GM19023 (cell line): ENCODE measurements at regions not wholly inside any gene's neighbourhood (a gene's known extent, or its start where the extent isn't known, plus 50 kb on each side); places are given as distances from the start of the nearest gene placed in this dataset.
"Not testable (repeated sequence)": the region's sequence is repeated elsewhere in the genome, so short reads cannot be mapped to it uniquely, and the experiment has no call there.

Source experiments
- ATAC-seq: cut with Tn5 transposase; IDR thresholded peaks from one replicate; pipeline ENCODE4 v1.9.1; 2021; ENCODE audit warnings: mild to moderate bottlenecking, moderate library complexity; ENCODE audit not compliant: unreplicated experiment

DNA sequence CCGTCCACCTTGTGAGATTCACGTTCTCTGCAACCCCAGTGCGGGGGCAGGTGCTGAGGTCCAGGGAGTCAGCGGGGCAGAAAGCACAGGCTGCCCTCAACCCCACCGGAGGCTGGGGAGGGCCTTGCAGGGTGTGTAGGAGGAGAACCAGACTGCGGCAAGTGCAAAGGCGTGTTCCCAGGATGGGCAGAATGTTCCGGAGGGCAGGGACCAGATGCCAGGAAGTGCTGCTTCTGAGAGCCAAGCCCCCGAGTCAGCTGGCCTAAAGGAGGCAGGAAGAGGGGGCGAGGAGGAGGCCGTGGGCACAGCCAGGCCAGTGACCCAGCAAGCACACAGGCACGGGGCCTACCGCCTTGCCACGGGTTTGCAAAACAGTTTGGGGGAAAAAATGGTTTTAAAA lies 193.8 kb upstream of the AJAP1 start:
- no peak for ATAC-seq

GRCh38 chr1:4461726-4462290 lies 192.6 kb upstream of the AJAP1 start:
- ATAC-seq: no peak

DNA sequence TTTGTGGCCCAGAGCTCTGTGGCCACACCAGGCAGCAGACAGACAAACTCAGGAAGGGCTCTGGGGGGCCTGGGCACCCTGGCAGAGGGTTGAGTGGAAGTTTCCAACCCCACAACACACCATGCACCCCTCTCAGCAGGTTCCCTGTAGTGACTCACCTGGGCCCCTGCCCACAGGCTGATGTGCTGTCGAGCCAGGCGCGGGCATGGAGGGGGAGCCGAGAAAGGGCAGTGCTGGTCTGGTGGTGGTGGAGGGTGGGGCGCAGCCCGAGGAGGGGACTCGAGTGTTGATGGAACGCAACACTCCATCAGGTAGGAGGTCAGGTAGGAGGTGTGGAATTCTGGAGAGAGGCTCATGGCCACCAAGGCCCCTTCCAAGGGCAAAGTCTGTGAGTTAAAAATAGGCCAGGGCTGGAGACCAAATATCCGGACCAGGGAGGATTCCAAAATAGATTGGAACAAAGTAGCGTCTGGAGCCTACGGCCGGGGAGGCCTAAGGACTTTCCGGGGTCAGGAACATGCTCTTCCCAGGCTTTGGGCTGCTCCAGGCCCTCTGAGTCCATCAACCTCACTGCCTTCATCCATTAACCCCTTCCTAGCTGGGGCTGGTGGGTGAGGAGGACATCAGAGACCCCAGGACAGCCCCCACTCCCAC lies 191.5 kb upstream of the AJAP1 start:
- ATAC-seq: no peak

GRCh38 chr1:4463631-4464030 lies 190.8 kb upstream of the AJAP1 start:
- ATAC-seq: no peak

- ATAC-seq: no peak
Observed at GRCh38 chr1:4464478-4464877, 189.9 kb upstream of the AJAP1 start.

- ATAC-seq: no peak
Observed at GRCh38 chr1:4467241-4467640, 187.2 kb upstream of the AJAP1 start.

- ATAC-seq: no peak
Observed at GRCh38 chr1:4468386-4468785, 186.0 kb upstream of the AJAP1 start.

DNA sequence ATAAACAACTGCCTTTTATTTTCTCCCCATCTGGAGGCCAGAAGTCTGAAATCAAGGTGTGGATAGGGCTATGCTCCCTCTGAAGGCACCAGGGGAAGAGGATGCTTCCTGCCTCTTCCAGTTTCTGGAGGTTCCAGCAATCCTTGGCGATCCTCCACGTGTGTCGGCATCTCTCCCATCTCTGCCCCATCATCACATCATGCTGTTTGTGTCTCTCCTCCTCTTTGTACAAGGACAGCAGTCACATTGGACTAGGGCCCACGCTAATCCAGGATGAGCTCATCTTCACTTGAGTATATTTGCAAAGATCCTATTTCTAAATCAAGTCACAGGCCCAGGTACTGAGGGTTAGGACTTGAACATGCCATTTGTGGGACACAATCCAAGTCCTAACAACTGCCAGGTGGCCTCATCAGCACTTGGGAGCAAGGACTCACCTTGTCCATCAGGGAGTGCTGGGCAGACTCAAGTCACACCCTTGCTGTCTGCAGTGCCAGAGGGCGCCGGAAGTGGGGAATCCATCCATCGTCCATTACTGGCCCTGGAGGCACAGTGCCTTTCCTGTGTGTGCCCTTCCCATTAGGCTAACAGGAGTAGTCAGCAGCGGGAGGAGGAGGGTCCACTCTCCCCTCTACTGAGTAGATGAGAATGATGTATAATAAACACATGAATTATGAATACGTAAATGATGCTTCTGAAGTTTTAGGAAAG lies 185.4 kb upstream of the AJAP1 start:
- ATAC-seq: no peak

GRCh38 chr1:4476394-4476793 lies 178.0 kb upstream of the AJAP1 start:
- no peak for ATAC-seq

DNA sequence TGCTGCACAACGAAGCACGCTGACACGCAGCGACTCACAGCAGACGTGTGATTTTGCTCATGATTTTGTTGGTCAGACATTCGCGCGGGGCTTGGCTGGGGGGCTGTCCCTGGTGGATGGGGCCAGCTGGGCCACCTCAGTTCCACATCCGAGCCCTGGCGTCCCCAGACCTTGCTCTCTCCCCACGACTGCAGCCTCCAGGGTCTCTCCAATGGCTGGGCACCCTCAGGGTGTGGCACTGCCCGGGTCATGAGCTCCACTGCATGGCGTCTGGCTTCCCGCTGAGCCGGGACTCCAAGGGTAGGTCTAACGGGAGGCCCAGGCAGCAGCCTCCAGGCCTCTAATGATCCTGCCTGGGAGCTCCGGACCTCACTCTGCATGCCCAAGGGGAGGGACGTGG lies 173.0 kb upstream of the AJAP1 start:
- no peak for ATAC-seq

GRCh38 chr1:4482526-4482925 lies 171.9 kb upstream of the AJAP1 start:
- ATAC-seq: no peak

- ATAC-seq: no peak
Observed at GRCh38 chr1:4483021-4483625, 171.3 kb upstream of the AJAP1 start.

DNA sequence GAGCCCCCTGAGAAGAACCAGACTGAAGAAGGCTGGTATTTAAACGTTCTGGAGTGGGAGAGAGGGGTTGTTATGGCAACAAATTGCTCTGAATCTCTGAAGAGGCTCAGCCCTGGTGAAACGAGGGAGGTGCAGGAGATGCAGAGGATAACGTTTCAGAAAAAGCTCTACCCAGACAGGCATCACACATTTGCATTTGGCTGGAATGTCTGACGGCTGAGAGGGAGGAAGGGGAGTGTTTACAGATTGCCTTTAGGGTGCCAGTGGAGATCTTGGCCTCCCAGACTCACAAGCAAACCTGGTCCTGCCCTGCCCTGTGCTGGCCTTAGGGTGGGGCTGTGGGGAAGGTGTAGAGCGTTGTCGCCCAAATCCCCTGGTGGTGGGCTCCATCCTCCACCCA lies 169.0 kb upstream of the AJAP1 start:
- no peak for ATAC-seq

GRCh38 chr1:4485878-4486277 lies 168.5 kb upstream of the AJAP1 start:
- no peak for ATAC-seq

- no peak for ATAC-seq
Observed at GRCh38 chr1:4486408-4487120, 167.8 kb upstream of the AJAP1 start.

DNA sequence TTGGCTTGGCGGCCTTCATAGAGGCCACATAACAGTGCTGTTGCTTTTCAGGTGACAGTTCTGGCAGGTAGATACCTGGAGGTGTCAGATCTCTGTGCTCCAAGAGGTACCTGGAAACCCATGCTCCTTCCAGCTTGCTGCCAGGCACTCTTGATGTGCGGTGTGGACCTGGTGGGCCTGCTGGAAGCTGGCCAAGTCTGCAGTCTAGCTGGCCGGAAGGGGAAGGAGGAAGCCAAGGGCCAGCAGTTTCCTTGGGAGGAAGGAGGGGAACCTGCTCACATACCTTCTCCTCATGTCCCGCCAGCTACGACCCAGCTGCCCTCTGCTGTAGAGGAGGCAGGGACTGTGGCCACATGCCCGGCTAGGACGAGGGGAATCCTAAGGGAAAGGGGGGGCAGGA lies 166.4 kb upstream of the AJAP1 start:
- ATAC-seq: no peak

DNA sequence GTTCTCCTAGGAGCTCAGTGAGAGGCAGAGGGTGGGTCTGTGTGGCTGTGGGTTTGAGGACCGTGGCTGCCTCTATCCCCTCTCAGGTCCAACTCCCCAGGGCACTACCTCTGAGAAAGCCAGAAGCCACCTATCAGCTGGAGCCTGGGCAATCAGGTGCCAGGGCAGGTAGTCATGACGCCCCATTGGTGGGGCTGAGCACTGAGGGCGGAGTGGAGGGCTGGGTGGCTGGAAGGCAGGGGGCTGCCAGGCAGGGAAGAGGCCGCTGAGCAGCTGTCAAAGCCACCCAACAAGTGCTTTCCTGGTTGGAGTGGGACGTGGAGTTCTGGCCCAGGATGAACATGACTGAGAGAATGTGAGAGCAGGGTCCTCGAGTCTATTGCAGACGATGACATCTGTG lies 164.9 kb upstream of the AJAP1 start:
- ATAC-seq: no peak

DNA sequence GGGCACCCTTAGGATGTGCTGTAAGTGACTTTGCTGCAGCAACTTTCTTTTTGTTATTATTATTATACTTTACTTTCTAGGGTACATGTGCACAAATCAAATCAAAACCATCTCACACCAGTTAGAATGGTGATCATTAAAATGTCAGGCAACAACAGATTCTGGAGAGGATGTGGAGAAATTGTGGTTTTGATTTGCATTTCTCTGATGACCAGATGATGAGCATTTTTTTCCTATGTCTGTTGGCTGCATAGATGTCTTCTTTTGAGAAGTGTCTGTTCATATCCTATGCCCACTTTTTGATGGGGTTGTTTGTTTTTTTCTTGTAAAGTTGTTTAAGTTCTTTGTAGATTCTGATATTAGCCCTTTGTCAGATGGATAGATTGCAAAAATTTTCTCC lies 164.4 kb upstream of the AJAP1 start:
- ATAC-seq: not testable (repeated sequence)

GRCh38 chr1:4494027-4494426 lies 160.4 kb upstream of the AJAP1 start:
- ATAC-seq: no peak

GRCh38 chr1:4494558-4494957 lies 159.9 kb upstream of the AJAP1 start:
- no peak for ATAC-seq

- ATAC-seq: no peak
Observed at GRCh38 chr1:4495809-4496208, 158.6 kb upstream of the AJAP1 start.
